HFFc6 (cell line): ENCODE measurements at regions not wholly inside any gene's neighbourhood (a gene's known extent, or its start where the extent isn't known, plus 50 kb on each side); places are given as distances from the start of the nearest gene placed in this dataset.

ENCODE experiments used
- DNase-seq: peaks from one replicate; pipeline ENCODE4 v3.0.0-alpha.2; 2018
- H3K27ac Mint-ChIP-seq: 2 replicates; pipeline ENCODE4 v1.8.0; 2020; ENCODE audit warnings: mild to moderate bottlenecking, mixed read lengths
- H3K27me3 Mint-ChIP-seq: 2 replicates; pipeline ENCODE4 v1.8.0; 2021; ENCODE audit warnings: mild to moderate bottlenecking, moderate library complexity, mixed read lengths; ENCODE audit not compliant: insufficient read depth
- H3K36me3 Mint-ChIP-seq: 2 replicates; pipeline ENCODE4 v1.8.0; 2021; ENCODE audit warnings: low read depth, mixed read lengths
- H3K4me1 Mint-ChIP-seq: 2 replicates; pipeline ENCODE4 v1.8.0; 2020; ENCODE audit warnings: low read depth, mixed read lengths
- H3K4me3 Mint-ChIP-seq: 2 replicates; pipeline ENCODE4 v1.8.0; 2020; ENCODE audit warnings: mild to moderate bottlenecking, moderate library complexity, mixed read lengths
- H3K9me3 Mint-ChIP-seq: 2 replicates; pipeline ENCODE4 v1.8.0; 2020; ENCODE audit warnings: mild to moderate bottlenecking, mixed read lengths
- CTCF ChIP-seq: fragments of 200-600 bp; sonication (generic); IDR thresholded peaks from 2 replicates; pipeline ENCODE4 v1.5.0; 2021; ENCODE audit warnings: antibody characterized with exemption, mild to moderate bottlenecking

GRCh38 chr15:39051626-39052322 is 487.2 kb upstream of the RASGRP1 start:
- TF ChIP-seq CTCF = no peak
- no peak overlapping the region for H3K4me3 Mint-ChIP-seq
- H3K36me3 Mint-ChIP-seq = peaks cover 20% of the 10 kb centered on the region
- H3K27ac Mint-ChIP-seq = no peak overlapping the region
- H3K9me3 Mint-ChIP-seq = peaks cover 17% of the 10 kb centered on the region
- no peak for DNase-seq
- H3K4me1 Mint-ChIP-seq = peaks cover 11% of the 10 kb centered on the region
- no peaks in the 10 kb centered on the region for H3K27me3 Mint-ChIP-seq

- Mint-ChIP-seq H3K27ac (no peak overlapping the region), H3K9me3 (peaks cover 17% of the 10 kb centered on the region), H3K4me3 (no peak overlapping the region), H3K4me1 (peaks cover 11% of the 10 kb centered on the region), H3K27me3 (no peaks in the 10 kb centered on the region), H3K36me3 (peaks cover 20% of the 10 kb centered on the region)
- no peak for DNase-seq
- no peak for TF ChIP-seq CTCF
These were observed 487.7 kb upstream of the RASGRP1 start for GRCh38 chr15:39052323-39052705.

- H3K4me3 Mint-ChIP-seq = no peak overlapping the region
- H3K27ac Mint-ChIP-seq = no peak overlapping the region
- no peak for TF ChIP-seq CTCF
- no peak for DNase-seq
- no peaks in the 10 kb centered on the region for H3K27me3 Mint-ChIP-seq
- H3K4me1 Mint-ChIP-seq = peaks cover 11% of the 10 kb centered on the region
- H3K36me3 Mint-ChIP-seq = peaks cover 20% of the 10 kb centered on the region
- peaks cover 17% of the 10 kb centered on the region for H3K9me3 Mint-ChIP-seq
These were observed 488.9 kb upstream of the RASGRP1 start for GRCh38 chr15:39053480-39053879.

GRCh38 chr15:39054128-39054732 is 489.6 kb upstream of the RASGRP1 start:
- no peak for TF ChIP-seq CTCF
- Mint-ChIP-seq H3K4me3 (no peak overlapping the region), H3K9me3 (peaks cover 12% of the 10 kb centered on the region), H3K27me3 (no peaks in the 10 kb centered on the region), H3K4me1 (peaks cover 13% of the 10 kb centered on the region), H3K36me3 (peaks cover 12% of the 10 kb centered on the region), H3K27ac (no peak overlapping the region)
- DNase-seq = no peak

GRCh38 chr15:39056357-39056756 is 491.7 kb upstream of the RASGRP1 start:
- Mint-ChIP-seq H3K4me1 (peaks cover 35% of the 10 kb centered on the region), H3K9me3 (no peaks in the 10 kb centered on the region), H3K27me3 (no peaks in the 10 kb centered on the region), H3K27ac (no peak overlapping the region), H3K36me3 (peaks cover 8% of the 10 kb centered on the region; the same call in 1 of the 2 replicates), H3K4me3 (no peak overlapping the region)
- DNase-seq = no peak
- no peak for TF ChIP-seq CTCF
